ENCODE measurements at regions not wholly inside any gene's neighbourhood (a gene's known extent, or its start where the extent isn't known, plus 50 kb on each side); places are given as distances from the start of the nearest gene placed in this dataset.

DNA sequence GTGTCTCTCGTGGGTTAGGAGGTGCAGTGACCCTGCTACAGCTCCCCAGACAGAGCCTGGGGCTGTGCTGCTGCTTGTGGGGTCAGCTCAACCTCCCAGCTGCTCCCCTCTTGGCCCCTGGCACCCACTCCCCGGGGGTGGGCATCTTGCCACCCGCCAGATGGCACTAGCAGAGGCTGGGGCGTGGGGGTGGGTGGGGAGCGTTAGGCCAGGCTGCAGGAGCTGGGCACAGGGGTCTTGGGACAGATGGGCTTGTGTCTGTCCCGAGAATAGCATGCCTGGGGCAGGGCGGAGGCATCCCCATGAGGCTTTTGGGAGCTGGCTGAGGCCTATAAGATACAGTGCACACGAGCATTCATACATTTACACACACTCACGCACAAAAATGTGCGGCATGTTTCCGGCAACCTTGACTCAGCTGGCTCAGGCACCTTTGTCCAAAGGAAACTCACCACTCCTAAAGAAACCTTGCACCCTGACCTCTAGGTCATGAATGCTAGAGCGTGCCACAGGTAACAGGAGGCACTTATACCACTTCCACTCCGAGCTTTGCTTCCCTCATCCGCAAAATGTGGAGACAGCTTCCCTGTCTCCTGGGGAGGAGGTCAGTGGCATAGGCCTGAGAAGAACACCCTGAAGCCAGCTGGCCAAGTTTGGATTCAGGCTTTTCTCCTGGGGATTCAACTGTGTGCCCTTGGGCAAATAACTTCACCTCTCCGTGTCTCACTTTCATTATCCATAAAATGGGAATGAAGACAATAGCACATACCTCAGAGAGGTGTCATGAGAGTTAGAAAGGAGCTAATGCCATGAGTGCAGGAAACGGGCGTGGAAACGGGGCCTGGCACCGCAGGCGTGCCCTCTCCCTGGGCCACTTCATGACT is 78.9 kb upstream of the LHX1 start:
- DNase-seq: no peak
- Mint-ChIP-seq H3K27ac (ENCODE audit: unreplicated experiment) (no peak overlapping the region), H3K27me3 (ENCODE audit: unreplicated experiment) (peaks cover 4% of the 10 kb centered on the region), H3K4me3 (ENCODE audit: unreplicated experiment) (no peak overlapping the region), H3K36me3 (ENCODE audit: unreplicated experiment) (no peaks in the 10 kb centered on the region), H3K9me3 (ENCODE audit: unreplicated experiment) (peaks cover 6% of the 10 kb centered on the region), H3K4me1 (ENCODE audit: low read depth, unreplicated experiment) (peaks cover 7% of the 10 kb centered on the region)
- TF ChIP-seq, protein P1, sequence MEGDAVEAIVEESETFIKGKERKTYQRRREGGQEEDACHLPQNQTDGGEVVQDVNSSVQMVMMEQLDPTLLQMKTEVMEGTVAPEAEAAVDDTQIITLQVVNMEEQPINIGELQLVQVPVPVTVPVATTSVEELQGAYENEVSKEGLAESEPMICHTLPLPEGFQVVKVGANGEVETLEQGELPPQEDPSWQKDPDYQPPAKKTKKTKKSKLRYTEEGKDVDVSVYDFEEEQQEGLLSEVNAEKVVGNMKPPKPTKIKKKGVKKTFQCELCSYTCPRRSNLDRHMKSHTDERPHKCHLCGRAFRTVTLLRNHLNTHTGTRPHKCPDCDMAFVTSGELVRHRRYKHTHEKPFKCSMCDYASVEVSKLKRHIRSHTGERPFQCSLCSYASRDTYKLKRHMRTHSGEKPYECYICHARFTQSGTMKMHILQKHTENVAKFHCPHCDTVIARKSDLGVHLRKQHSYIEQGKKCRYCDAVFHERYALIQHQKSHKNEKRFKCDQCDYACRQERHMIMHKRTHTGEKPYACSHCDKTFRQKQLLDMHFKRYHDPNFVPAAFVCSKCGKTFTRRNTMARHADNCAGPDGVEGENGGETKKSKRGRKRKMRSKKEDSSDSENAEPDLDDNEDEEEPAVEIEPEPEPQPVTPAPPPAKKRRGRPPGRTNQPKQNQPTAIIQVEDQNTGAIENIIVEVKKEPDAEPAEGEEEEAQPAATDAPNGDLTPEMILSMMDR (IDR thresholded peaks at IDR 0.05; ENCODE audit: partially characterized antibody, unreplicated experiment): no peak

GRCh38 chr17:36859003-36859300 is 78.3 kb upstream of the LHX1 start:
- Mint-ChIP-seq H3K36me3 (ENCODE audit: unreplicated experiment) (no peaks in the 10 kb centered on the region), H3K9me3 (ENCODE audit: unreplicated experiment) (peaks cover 6% of the 10 kb centered on the region)
- DNase-seq: no peak

DNA sequence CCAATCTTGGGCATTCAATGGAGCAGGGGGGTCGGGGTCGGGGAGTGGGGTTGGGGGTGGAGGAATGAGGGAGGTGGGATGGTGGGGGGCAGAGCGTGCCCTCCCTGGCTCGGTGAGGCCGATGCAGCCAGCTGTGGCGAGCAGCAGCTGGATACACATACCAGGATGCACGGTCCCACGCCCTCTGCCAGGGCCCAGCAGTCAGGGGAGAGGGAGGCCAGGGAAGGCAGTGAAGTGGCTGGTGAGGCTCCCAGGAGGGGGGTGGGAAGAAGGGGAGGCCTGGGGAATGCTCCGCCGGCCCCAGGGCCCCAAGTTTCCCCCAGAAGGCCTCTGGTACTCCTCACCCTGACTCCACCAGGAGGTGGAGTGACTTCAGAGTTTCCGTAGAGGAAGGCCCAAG is 77.6 kb upstream of the LHX1 start:
- peaks cover 4% of the 10 kb centered on the region for H3K27me3 Mint-ChIP-seq (ENCODE audit: unreplicated experiment)
- peaks cover 7% of the 10 kb centered on the region for H3K4me1 Mint-ChIP-seq (ENCODE audit: low read depth, unreplicated experiment)
- H3K4me3 Mint-ChIP-seq (ENCODE audit: unreplicated experiment): no peak overlapping the region
- H3K27ac Mint-ChIP-seq (ENCODE audit: unreplicated experiment): no peak overlapping the region
- DNase-seq: no peak
- H3K9me3 Mint-ChIP-seq (ENCODE audit: unreplicated experiment): peaks cover 6% of the 10 kb centered on the region
- no peaks in the 10 kb centered on the region for H3K36me3 Mint-ChIP-seq (ENCODE audit: unreplicated experiment)
- TF ChIP-seq, protein P1 (IDR thresholded peaks at IDR 0.05; ENCODE audit: partially characterized antibody, unreplicated experiment): no peak

More at GRCh38 chr17:36859003-36859300, 78.3 kb upstream of the LHX1 start:
- TF ChIP-seq, protein P1 (IDR thresholded peaks at IDR 0.05; ENCODE audit: partially characterized antibody, unreplicated experiment): no peak
- H3K4me3 Mint-ChIP-seq (ENCODE audit: unreplicated experiment): no peak overlapping the region
- H3K27ac Mint-ChIP-seq (ENCODE audit: unreplicated experiment): no peak overlapping the region
- peaks cover 4% of the 10 kb centered on the region for H3K27me3 Mint-ChIP-seq (ENCODE audit: unreplicated experiment)
- H3K4me1 Mint-ChIP-seq (ENCODE audit: low read depth, unreplicated experiment): peaks cover 7% of the 10 kb centered on the region

DNA sequence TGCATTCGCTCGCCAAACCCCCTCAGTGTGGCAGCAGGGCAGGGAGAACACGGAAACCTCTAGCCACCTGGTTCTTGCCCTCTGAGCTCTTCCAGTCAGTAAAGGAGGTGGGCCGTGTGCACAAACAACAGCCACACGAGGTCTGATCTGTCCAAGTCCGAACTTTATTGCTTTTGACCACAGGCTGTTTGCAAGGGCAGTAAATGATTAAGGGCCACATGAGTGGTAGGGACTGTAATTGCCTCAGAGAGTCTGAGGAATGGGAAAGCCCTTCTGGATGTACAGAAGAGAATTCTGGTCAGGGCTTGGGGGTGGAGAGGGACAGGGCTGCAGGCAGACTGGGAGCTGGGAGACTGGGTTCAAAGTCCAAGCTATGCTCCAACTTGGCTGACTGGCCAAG is 75.7 kb upstream of the LHX1 start:
- H3K9me3 Mint-ChIP-seq (ENCODE audit: unreplicated experiment): peaks cover 6% of the 10 kb centered on the region
- TF ChIP-seq, protein P1 (IDR thresholded peaks at IDR 0.05; ENCODE audit: partially characterized antibody, unreplicated experiment): no peak
- DNase-seq: no peak

GRCh38 chr17:36862116-36862920 is 75.0 kb upstream of the LHX1 start:
- TF ChIP-seq, protein P1 (IDR thresholded peaks at IDR 0.05; ENCODE audit: partially characterized antibody, unreplicated experiment): no peak
- no peak overlapping the region for H3K27ac Mint-ChIP-seq (ENCODE audit: unreplicated experiment)
- H3K9me3 Mint-ChIP-seq (ENCODE audit: unreplicated experiment): peaks cover 6% of the 10 kb centered on the region
- peaks cover 7% of the 10 kb centered on the region for H3K4me1 Mint-ChIP-seq (ENCODE audit: low read depth, unreplicated experiment)
- H3K4me3 Mint-ChIP-seq (ENCODE audit: unreplicated experiment): no peak overlapping the region
- DNase-seq: no peak
- no peaks in the 10 kb centered on the region for H3K36me3 Mint-ChIP-seq (ENCODE audit: unreplicated experiment)
- peaks cover 2% of the 10 kb centered on the region for H3K27me3 Mint-ChIP-seq (ENCODE audit: unreplicated experiment)

More for the DNA sequence above, 75.7 kb upstream of the LHX1 start:
- H3K27me3 Mint-ChIP-seq (ENCODE audit: unreplicated experiment): peaks cover 2% of the 10 kb centered on the region
- H3K36me3 Mint-ChIP-seq (ENCODE audit: unreplicated experiment): no peaks in the 10 kb centered on the region
- no peak overlapping the region for H3K27ac Mint-ChIP-seq (ENCODE audit: unreplicated experiment)
- no peak overlapping the region for H3K4me3 Mint-ChIP-seq (ENCODE audit: unreplicated experiment)
- H3K4me1 Mint-ChIP-seq (ENCODE audit: low read depth, unreplicated experiment): peaks cover 7% of the 10 kb centered on the region

Measured in glutamatergic neuron (in vitro differentiated cells).